ENCODE measurements at regions not wholly inside any gene's neighbourhood (a gene's known extent, or its start where the extent isn't known, plus 50 kb on each side); places are given as distances from the start of the nearest gene placed in this dataset.

DNA sequence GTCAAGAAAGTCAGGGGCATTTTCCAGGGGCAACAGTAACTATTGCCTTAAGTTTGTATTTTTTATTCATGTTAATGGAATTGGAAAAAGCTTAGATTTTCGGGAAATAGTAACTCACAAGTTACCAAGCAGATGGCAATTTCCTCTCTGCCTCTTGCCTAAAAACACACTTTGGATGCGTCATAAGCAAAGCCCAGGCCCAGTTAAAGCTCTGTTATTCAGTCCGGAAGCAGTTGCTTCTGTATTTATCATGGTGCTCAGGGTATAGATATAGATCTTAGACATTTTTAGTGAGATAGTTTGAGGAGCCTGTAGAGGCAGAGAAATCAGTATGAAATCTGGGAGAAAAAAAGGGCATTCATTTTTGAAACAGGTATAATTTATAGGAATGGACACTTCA, 260.3 kb upstream of the TNC start:
- TF ChIP-seq, protein P1, sequence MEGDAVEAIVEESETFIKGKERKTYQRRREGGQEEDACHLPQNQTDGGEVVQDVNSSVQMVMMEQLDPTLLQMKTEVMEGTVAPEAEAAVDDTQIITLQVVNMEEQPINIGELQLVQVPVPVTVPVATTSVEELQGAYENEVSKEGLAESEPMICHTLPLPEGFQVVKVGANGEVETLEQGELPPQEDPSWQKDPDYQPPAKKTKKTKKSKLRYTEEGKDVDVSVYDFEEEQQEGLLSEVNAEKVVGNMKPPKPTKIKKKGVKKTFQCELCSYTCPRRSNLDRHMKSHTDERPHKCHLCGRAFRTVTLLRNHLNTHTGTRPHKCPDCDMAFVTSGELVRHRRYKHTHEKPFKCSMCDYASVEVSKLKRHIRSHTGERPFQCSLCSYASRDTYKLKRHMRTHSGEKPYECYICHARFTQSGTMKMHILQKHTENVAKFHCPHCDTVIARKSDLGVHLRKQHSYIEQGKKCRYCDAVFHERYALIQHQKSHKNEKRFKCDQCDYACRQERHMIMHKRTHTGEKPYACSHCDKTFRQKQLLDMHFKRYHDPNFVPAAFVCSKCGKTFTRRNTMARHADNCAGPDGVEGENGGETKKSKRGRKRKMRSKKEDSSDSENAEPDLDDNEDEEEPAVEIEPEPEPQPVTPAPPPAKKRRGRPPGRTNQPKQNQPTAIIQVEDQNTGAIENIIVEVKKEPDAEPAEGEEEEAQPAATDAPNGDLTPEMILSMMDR (conservative IDR thresholded peaks at IDR 0.05; ENCODE audit: low read length), result no peak
- TF ChIP-seq EZH2phosphoT487 (IDR thresholded peaks at IDR 0.05; ENCODE audit: borderline replicate concordance), result no peak

All from Loucy (cell line).